MG63 (cell line): ENCODE measurements at regions not wholly inside any gene's neighbourhood (a gene's known extent, or its start where the extent isn't known, plus 50 kb on each side); places are given as distances from the start of the nearest gene placed in this dataset.

Source experiments
- DNase-seq: peaks from one replicate; pipeline ENCODE4 v3.0.0-alpha.2; 2020
- H3K27me3 ChIP-seq: fragments of 250-450 bp; sonication (Bioruptor Pico); 2 replicates; pipeline ENCODE4 v1.5.1; 2020; ENCODE audit warnings: mild to moderate bottlenecking, moderate library complexity
- H3K36me3 ChIP-seq: fragments of 250-450 bp; sonication (Bioruptor Pico); 2 replicates; pipeline ENCODE4 v1.5.1; 2020; ENCODE audit warnings: mild to moderate bottlenecking, moderate library complexity
- H3K4me3 ChIP-seq: fragments of 250-450 bp; sonication (Bioruptor Pico); 2 replicates; pipeline ENCODE4 v1.5.1; 2020; ENCODE audit warnings: mild to moderate bottlenecking, moderate library complexity
- H3K9me3 ChIP-seq: fragments of 250-450 bp; sonication (Bioruptor Pico); 2 replicates; pipeline ENCODE4 v1.5.1; 2020; ENCODE audit warnings: mild to moderate bottlenecking, moderate library complexity

DNA sequence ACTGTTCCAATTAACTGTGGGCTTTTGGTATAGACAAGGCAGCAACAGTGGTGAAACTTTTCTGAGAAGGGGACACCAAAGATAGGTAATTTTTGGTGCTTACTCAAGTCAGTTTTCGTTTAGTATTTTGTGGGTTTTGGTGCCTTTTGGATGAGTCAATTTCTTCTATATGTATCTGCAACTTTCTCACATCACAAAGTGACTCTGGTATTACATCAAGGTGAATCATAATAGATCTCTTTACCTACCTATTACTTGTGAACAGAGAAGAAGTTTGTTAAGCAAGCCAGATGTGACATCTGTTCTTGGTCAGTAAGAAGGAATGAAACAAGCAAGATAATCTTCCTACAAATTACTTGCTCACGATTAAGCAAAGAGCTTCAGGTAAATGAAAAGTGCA is 732.4 kb upstream of the DPPA4 start:
- no peaks in the 10 kb centered on the region for H3K36me3 ChIP-seq
- no peak for DNase-seq
- H3K9me3 ChIP-seq = no peaks in the 10 kb centered on the region
- no peak overlapping the region for H3K4me3 ChIP-seq
- no peaks in the 10 kb centered on the region for H3K27me3 ChIP-seq

GRCh38 chr3:110070161-110070916 is 733.0 kb upstream of the DPPA4 start:
- H3K27me3 ChIP-seq = no peaks in the 10 kb centered on the region
- H3K4me3 ChIP-seq = no peak overlapping the region
- no peak for DNase-seq
- H3K36me3 ChIP-seq = no peaks in the 10 kb centered on the region
- no peaks in the 10 kb centered on the region for H3K9me3 ChIP-seq

DNA sequence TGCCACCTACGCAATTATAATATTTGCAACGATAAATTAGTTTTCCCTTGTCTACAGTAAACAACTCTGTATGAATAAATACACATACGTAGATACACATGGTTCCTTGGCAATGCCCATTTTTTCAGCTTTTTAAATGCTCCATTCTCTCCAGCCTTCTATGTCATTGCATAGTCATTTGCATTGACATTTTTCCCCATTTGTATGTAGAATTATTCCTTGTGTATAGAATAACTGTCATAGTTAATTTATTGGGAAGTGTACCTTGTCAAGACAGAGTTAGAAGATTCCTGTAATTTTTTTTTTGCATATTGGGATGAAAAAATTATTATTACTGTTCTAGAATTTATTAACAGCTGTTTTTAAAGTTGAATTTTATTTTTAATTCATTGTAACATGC is 736.7 kb upstream of the DPPA4 start:
- Histone ChIP-seq H3K27me3 (no peaks in the 10 kb centered on the region), H3K4me3 (no peak overlapping the region)

DNA sequence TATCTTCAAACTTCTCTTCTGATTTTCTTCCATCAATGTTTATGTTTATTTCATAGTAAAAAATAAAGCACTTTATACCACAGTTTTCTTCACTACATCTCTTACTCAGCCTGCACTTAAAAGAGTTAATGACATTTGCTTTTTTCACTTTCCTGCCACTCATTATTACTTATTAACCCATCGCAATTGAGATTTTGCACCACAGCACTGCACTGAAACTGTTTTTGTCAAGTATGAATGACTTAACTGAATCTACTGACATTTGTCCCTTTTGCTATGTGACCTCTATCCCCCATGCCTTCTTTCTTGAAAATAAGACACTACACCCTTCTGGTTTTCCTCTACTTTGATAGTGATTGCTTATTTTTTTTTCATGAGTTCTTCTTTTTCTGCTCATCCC is 739.7 kb upstream of the DPPA4 start:
- no peak overlapping the region for H3K4me3 ChIP-seq

More for the DNA sequence above, 736.7 kb upstream of the DPPA4 start:
- Histone ChIP-seq H3K36me3 (no peaks in the 10 kb centered on the region), H3K9me3 (no peaks in the 10 kb centered on the region)
- DNase-seq = no peak

GRCh38 chr3:110093411-110093810 is 756.1 kb upstream of the DPPA4 start:
- no peaks in the 10 kb centered on the region for H3K27me3 ChIP-seq
- H3K36me3 ChIP-seq = no peaks in the 10 kb centered on the region
- DNase-seq = no peak
- no peak overlapping the region for H3K4me3 ChIP-seq
- no peaks in the 10 kb centered on the region; the same call in 1 of the 2 replicates for H3K9me3 ChIP-seq

More for the DNA sequence above, 739.7 kb upstream of the DPPA4 start:
- no peaks in the 10 kb centered on the region for H3K9me3 ChIP-seq
- DNase-seq = no peak
- H3K36me3 ChIP-seq = no peaks in the 10 kb centered on the region
- no peaks in the 10 kb centered on the region for H3K27me3 ChIP-seq

DNA sequence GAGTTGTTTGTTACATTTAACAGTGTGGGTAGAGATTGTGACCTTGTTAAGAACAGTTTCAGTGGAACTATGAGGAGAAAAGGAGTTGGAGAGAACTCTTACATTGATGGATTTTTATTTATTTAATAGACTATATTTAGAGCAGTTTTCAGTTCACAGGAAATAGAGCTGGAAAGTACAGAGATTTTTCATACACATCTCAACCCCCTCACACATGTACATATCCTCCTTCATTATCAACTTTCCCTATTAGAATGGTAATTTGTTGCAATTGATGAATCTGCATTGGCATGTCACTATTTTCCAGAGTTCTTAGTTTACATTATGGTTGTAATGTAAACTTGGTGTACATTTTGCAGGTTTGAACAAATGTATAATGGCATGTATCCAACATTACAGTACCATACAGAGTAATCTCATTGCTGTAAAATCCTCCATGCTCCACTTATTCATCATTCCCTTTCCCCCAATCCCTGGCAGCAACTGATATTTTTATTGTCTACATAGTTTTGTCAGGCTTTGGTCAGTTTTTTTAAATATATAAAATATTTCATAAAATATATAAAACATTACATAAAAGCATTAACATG is 756.6 kb upstream of the DPPA4 start:
- H3K36me3 ChIP-seq = no peaks in the 10 kb centered on the region
- no peak for DNase-seq
- H3K9me3 ChIP-seq = no peaks in the 10 kb centered on the region; the same call in 1 of the 2 replicates
- H3K4me3 ChIP-seq = no peak overlapping the region
- no peaks in the 10 kb centered on the region for H3K27me3 ChIP-seq

DNA sequence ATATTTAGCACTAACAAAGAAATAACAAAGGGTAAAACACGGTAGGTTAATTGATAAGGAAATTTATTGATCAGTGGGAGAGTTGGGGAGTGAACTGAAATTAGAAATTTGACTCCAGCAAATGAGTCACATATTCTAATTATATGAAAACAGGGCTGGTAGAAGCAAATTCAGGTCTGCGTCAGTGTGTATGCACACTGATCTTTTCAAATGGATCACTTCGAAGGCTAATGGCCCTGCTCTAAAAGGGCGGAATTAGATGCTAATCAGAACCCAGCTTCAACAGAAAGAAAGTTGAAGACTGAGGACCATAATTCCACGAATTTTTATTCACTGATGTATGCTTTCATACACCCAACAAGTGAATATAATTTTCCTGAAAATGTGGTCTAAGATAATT is 762.4 kb upstream of the DPPA4 start:
- H3K4me3 ChIP-seq = no peak overlapping the region
- H3K9me3 ChIP-seq = no peaks in the 10 kb centered on the region
- DNase-seq = no peak
- H3K27me3 ChIP-seq = no peaks in the 10 kb centered on the region
- H3K36me3 ChIP-seq = no peaks in the 10 kb centered on the region

DNA sequence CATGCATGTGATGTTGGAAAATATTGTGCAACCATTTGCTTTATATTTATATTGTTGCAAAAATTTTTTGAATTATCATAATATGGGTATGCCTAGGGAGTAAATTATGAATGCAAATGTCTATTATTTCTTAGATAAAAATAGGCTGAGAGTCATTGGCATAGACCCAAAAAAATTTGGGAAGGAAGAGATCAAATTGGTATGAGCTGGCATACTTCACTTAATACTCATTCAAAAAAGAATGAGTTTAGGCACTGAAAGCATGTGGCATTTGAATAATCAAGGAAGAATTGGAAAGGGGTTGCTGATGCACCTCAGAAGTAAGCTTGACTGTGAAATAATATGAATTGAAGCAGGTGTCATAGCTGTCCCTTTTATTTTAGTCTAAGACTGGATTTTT is 764.0 kb upstream of the DPPA4 start:
- Histone ChIP-seq H3K9me3 (no peaks in the 10 kb centered on the region), H3K27me3 (no peaks in the 10 kb centered on the region), H3K4me3 (no peak overlapping the region), H3K36me3 (no peaks in the 10 kb centered on the region)
- DNase-seq = no peak

DNA sequence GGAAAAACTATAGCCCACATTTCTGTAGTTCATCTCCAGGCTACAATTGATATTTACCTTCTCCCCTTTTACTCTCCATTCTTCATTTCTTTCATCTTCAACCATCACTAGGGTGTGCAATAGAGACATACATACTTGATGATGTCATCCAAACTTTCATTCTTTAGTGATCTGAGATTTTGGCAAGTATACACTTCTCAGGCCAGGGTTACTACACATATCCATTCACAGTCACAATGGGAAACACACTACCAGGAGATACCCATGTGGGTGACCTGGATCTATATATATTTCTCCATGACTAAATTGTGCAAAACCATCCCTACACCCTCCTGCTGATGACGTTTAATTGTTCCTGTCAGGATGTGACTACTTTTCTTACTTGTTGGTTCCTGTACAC is 769.5 kb upstream of the DPPA4 start:
- Histone ChIP-seq H3K4me3 (no peak overlapping the region), H3K36me3 (no peaks in the 10 kb centered on the region)
- DNase-seq = no peak

DNA sequence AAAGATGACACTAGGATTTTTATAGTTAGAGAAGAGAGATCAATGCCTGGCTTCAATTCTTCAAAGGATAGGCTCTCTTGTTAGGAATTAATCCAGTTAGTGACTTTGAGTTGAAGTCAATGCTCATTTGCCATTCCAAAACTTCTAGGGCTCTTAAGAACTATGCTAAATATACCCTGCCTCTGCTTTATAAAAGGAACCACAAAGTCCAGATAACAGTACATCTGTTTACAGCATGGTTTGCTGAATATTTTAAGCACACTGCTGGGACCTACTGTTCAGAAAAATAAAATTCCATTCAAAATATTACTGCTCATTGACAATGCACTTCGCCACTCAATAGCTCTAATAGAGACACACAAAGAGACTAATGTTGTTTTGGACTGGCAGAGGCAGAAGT is 786.6 kb upstream of the DPPA4 start:
- Histone ChIP-seq H3K9me3 (no peaks in the 10 kb centered on the region), H3K27me3 (no peaks in the 10 kb centered on the region), H3K36me3 (no peaks in the 10 kb centered on the region), H3K4me3 (no peak overlapping the region)
- DNase-seq = no peak

More for the DNA sequence above, 769.5 kb upstream of the DPPA4 start:
- H3K27me3 ChIP-seq = no peaks in the 10 kb centered on the region
- no peaks in the 10 kb centered on the region for H3K9me3 ChIP-seq

DNA sequence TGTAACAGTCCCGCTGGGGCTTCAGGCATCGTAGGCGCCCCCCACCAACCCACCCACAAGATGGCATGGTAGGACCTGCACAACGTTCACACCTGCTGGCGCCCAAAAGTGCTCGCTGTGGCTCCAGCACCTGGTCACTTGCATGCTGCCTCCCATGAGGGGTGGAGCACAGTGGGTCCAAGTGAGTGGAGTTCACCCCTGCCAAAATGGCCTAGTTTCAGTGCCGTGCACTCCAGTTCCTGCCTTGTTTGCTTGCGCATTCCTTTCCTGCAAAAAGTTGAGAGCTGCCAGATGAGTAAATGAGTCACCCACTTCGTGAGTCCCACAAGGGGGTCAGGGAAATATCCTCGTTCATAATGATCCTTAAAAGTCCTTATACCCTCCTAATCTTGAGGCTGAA is 788.7 kb upstream of the DPPA4 start:
- Histone ChIP-seq H3K27me3 (no peaks in the 10 kb centered on the region), H3K4me3 (no peak overlapping the region), H3K36me3 (no peaks in the 10 kb centered on the region), H3K9me3 (no peaks in the 10 kb centered on the region)
- DNase-seq = peak; percentile 11

GRCh38 chr3:110133971-110134370 is 796.6 kb upstream of the DPPA4 start:
- no peaks in the 10 kb centered on the region; the same call in 1 of the 2 replicates for H3K9me3 ChIP-seq
- no peaks in the 10 kb centered on the region for H3K27me3 ChIP-seq

GRCh38 chr3:110139048-110139447 is 801.7 kb upstream of the DPPA4 start:
- Histone ChIP-seq H3K4me3 (no peak overlapping the region), H3K9me3 (no peaks in the 10 kb centered on the region; the same call in 1 of the 2 replicates), H3K36me3 (no peaks in the 10 kb centered on the region), H3K27me3 (no peaks in the 10 kb centered on the region)
- DNase-seq = no peak

More at GRCh38 chr3:110133971-110134370, 796.6 kb upstream of the DPPA4 start:
- Histone ChIP-seq H3K4me3 (no peak overlapping the region), H3K36me3 (no peaks in the 10 kb centered on the region)
- no peak for DNase-seq

GRCh38 chr3:110139821-110140220 is 802.5 kb upstream of the DPPA4 start:
- no peaks in the 10 kb centered on the region for H3K27me3 ChIP-seq
- DNase-seq = no peak
- H3K4me3 ChIP-seq = no peak overlapping the region
- H3K9me3 ChIP-seq = no peaks in the 10 kb centered on the region; the same call in 1 of the 2 replicates
- no peaks in the 10 kb centered on the region for H3K36me3 ChIP-seq

DNA sequence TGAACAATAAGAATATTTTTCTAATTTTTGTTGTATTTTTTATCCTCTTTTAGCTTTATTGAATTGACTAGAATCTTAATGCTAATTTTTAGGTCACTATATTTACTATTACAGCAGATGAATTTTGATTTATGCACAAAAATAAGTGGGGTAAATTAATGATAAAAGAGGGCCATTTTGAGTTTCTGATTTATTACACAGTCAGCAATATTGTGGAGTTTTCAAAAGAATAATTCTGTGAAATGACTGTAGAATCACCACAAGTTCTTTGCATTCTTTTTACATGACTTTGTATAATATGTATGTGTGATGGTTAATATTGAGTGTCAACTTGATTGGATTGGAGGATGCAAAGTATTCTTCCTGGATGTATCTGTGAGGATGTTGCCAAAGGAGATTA is 812.4 kb upstream of the DPPA4 start:
- no peaks in the 10 kb centered on the region; the same call in 1 of the 2 replicates for H3K9me3 ChIP-seq
- no peak overlapping the region for H3K4me3 ChIP-seq
- H3K36me3 ChIP-seq = no peaks in the 10 kb centered on the region
- H3K27me3 ChIP-seq = no peaks in the 10 kb centered on the region
- no peak for DNase-seq

- H3K4me3 ChIP-seq = no peak overlapping the region
- no peaks in the 10 kb centered on the region for H3K9me3 ChIP-seq
- no peak for DNase-seq
- no peaks in the 10 kb centered on the region for H3K27me3 ChIP-seq
- no peaks in the 10 kb centered on the region for H3K36me3 ChIP-seq
These were observed 819.9 kb upstream of the DPPA4 start for GRCh38 chr3:110157221-110157620.

DNA sequence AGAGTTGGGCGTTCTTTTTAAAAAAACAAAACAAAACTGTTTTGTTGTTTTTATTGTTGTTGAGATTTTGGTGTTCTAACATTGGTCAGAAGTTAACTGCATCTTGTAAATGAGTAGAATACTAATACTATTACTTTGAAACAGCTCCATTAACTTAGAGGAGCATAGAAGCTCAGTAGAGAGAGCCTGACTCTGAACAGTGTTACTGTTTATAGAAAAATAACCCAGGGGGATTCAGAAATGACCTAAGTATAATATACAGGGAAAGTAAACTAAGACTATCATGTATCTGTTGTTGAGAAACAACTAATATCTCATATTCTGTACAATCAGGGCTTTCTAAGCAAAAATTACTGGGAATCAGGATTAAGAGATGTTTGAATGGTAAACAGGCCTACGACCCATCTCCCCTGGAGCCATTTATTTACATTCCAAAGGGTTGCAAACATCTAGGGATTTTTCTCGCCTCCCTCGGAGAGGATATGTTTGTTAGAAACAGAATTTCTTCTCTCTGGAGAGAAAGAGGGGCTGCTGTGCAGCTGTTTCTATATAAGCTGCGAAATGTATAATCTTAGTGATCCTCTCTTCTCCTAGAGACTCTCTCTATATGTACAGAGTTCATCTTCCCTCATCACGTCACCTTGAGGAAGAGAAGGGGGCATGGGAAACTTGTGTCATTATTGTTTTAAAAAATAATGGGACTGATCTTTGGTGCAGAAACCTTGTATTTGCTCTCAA is 827.5 kb upstream of the DPPA4 start:
- no peaks in the 10 kb centered on the region for H3K27me3 ChIP-seq
- H3K4me3 ChIP-seq = no peak overlapping the region
- H3K9me3 ChIP-seq = no peaks in the 10 kb centered on the region
- DNase-seq = no peak
- no peaks in the 10 kb centered on the region for H3K36me3 ChIP-seq
